Ovary (tissue), 7 donors: ENCODE measurements at regions not wholly inside any gene's neighbourhood (a gene's known extent, or its start where the extent isn't known, plus 50 kb on each side); places are given as distances from the start of the nearest gene placed in this dataset.

Experiments
- DNase-seq, 5 donors: peaks; one replicate each; pipeline ENCODE4 v3.0.0-alpha.2; 2019 to 2020
- H3K27ac ChIP-seq, 2 donors: fragments of 200-600 bp; one replicate each; pipeline versions ENCODE4 v1.5.1 to v1.8.0; 2019 to 2022
- H3K27me3 ChIP-seq: fragments of 200-600 bp; one replicate; pipeline ENCODE4 v1.8.0; 2022
- H3K36me3 ChIP-seq: fragments of 200-600 bp; sonication (generic); one replicate; pipeline ENCODE4 v1.5.1; 2019
- H3K4me1 ChIP-seq: one replicate; pipeline ENCODE4 v1.8.1; 2013; ENCODE audit warnings: mild to moderate bottlenecking, moderate library complexity; ENCODE audit not compliant: insufficient read depth
- H3K4me3 ChIP-seq: fragments of 200-600 bp; sonication (generic); one replicate; pipeline ENCODE4 v1.5.1; 2017
- H3K9me3 ChIP-seq, 2 donors: fragments of 200-600 bp in 1 of 2; sonication (generic) in 1 of 2; one replicate each; pipeline versions ENCODE4 v1.5.1 to v1.8.1; 2013 to 2019; ENCODE audit warnings: mild to moderate bottlenecking in 1 of 2, moderate library complexity in 1 of 2
- CTCF ChIP-seq, 3 donors: fragments of 450-650 bp in 2 of 3; fragments of 200-600 bp in 1 of 3; IDR thresholded peaks; one replicate each; pipeline versions ENCODE4 v1.5.1 to v1.8.0; 2016 to 2022; ENCODE audit warnings: antibody characterized with exemption in 3 of 3, mild to moderate bottlenecking in 1 of 3
- EP300 ChIP-seq: sonication (generic); formaldehyde crosslinking; IDR thresholded peaks from one replicate; pipeline ENCODE4 v1.6.1; 2017; ENCODE audit warnings: antibody characterized with exemption
- POLR2A ChIP-seq: fragments of 450-650 bp; IDR thresholded peaks from one replicate; pipeline ENCODE4 v1.6.1; 2017; ENCODE audit warnings: antibody characterized with exemption, mild to moderate bottlenecking, moderate library complexity
- WGBS, 3 donors: extraction: QIAGEN DNeasy Blood & Tissue Kit in 1 of 3; methylation state at CpG; one replicate each; pipeline versions ENCODE4 v1.1.5 to v1.1.7; 2013 to 2017; 5-methylcytosine and 5-hydroxymethylcytosine counted together
- intact Hi-C, 4 donors: fragments of 100-400 bp; cut with DNase I; formaldehyde crosslinking; loops; one replicate each; pipeline versions ENCODE4 v1.11.0 to v1.15.1; 2022 to 2023
- donor health status: DM: no; HTN: no; CAD: no; lungs with moderate emphysema.
- donor health status: DM: no; HTN: no; CAD: no.
- donor health status: Bipolar disorder and iron deficiency.
- donor health status: DM: no; HTN: no; CAD: no.
- donor health status: DM: yes; HTN: yes; CAD: no.

DNA sequence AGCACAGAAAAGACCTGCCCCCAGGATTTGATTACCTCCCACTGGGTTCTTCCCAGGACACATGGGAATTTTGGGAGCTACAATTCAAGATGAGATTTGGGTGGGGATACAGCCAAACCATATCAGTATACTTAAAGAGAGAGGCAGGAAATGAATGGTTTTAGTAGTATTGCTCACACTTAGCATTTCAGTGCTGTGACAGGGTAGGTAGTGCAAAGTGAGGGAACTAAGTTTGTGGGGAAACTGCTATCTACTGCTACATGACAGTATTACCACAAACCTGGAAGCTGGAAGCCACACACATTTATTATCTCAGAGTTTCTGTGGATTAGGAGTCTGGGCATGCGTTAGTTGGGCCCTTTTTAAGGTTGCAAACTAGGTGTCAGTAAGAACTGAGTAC is 450.7 kb downstream of the LPIN1 start:
- 97 to 100% (median 100%) methylated on average over 1 of the region's 1 CpG for WGBS, 3 donors

DNA sequence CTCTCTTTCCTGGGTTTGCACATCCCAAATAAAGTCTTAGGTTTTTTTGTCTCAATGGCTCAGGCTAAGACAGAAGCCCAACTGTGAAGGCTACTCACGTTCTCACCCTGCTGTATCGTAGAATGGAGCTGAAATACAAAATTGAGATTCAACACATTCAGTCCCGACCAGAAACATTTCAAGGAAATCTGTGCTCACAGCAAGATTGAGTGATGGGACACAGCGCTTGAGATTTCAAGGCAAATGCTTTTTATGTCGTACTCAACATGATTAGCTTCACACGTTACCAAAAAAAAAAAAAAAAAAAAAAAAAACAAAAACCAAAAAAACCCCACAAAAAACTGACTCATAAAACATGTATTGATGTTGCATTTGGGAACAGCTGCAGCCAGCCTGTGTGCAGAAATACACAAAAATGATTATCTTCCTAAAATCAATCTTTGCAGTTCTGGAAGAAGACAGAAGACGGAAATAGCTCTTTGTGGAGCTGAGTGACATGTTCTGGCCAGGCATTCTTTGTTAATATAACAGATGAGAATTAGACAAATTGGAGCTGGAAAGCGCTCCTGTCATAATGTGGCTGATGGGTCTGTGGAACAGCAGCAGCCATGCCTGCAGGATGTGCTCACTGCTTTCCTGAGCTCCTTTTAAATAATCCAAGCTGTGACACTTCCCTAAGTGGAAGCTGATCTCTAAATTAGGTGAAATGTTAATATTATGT is 453.2 kb downstream of the LPIN1 start:
- Histone ChIP-seq H3K9me3 (no peaks in the 10 kb centered on the region), H3K4me3 (no peak overlapping the region), H3K4me1 (peaks cover 8% of the 10 kb centered on the region), H3K27me3 (no peaks in the 10 kb centered on the region), H3K36me3 (no peaks in the 10 kb centered on the region), H3K27ac (no peak overlapping the region)
- no peak for DNase-seq
- intact Hi-C loops = no loop called here
- TF ChIP-seq POLR2A (no peak), EP300 (no peak), CTCF (IDR thresholded peaks at IDR 0.05) (no peak)
- 20 to 53% (median 35%) methylated on average over 8 of the region's 8 CpGs for WGBS, 3 donors

More for the DNA sequence above, 450.7 kb downstream of the LPIN1 start:
- peaks cover 3% of the 10 kb centered on the region for H3K4me1 ChIP-seq
- H3K27me3 ChIP-seq = no peaks in the 10 kb centered on the region
- H3K27ac ChIP-seq = no peak overlapping the region
- no peak overlapping the region for H3K4me3 ChIP-seq
- TF ChIP-seq CTCF (IDR thresholded peaks at IDR 0.05) (no peak), POLR2A (no peak), EP300 (no peak)
- DNase-seq = no peak
- no peaks in the 10 kb centered on the region for H3K36me3 ChIP-seq
- intact Hi-C loops = no loop called here
- no peaks in the 10 kb centered on the region for H3K9me3 ChIP-seq

DNA sequence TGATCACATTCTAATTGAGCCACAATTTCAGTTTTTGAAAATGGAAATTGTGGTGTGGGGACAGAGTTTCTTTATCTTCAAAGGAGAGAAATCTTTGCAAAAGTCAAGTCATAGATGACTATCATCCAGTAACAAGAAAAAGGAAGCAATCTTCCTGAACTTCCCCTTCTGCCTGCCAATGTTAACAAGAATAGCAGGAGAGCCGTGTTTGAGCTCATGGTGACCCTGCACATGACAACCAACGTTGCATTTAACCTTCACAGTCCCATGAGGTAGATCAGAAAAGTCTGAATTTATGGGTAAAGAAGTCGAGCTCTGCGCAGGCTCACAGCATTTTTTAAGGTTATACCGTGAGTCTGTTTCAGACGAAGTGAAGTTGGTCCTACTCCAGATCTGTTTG is 454.9 kb downstream of the LPIN1 start:
- TF ChIP-seq EP300 = no peak
- TF ChIP-seq POLR2A = no peak
- TF ChIP-seq CTCF (IDR thresholded peaks at IDR 0.05) = no peak
- no peaks in the 10 kb centered on the region for H3K27me3 ChIP-seq
- intact Hi-C loops = no loop called here
- H3K4me3 ChIP-seq = no peak overlapping the region
- no peaks in the 10 kb centered on the region for H3K9me3 ChIP-seq
- DNase-seq = no peak
- no peaks in the 10 kb centered on the region for H3K36me3 ChIP-seq
- no peak overlapping the region for H3K27ac ChIP-seq
- WGBS, 3 donors = 73 to 79% (median 79%) methylated on average over 6 of the region's 6 CpGs
- peaks cover 8% of the 10 kb centered on the region for H3K4me1 ChIP-seq

DNA sequence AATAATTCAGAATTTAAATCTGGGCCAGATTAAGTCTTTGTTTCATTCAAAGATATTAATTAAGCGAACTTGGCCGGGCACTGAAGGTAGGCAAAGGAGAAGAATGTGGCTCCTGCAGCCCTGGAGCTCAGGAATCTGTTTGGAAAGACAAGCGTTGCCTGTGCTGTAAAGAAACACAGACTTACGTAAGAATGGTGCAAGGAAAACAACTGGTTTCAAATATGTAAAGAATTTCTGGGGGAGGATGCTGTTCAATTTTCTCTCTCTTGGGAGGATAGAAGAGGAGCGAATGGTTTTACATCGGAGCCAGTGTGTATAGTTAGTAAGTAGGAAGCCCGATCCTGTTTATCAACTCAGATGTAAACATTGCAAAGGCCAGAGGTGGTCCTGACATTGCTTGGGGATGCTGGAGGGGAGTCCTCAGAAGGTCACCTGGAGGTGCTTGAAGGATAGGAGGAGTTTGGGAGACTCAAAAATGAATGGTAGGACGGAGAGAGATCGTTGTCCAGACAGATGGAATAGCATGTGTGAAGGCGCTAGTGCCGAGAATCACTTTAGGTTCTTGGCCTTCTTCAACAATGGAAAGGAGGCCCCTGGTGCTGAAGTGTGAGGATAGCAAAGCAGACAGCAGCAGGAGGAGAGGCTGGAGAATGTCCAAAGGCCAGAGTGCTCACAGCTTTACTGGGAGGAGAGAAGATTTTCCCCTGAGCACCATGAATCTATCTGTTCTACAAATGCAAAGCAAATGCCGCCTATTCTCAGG is 456.1 kb downstream of the LPIN1 start:
- peak; percentile 43 to 64 (median 56) for DNase-seq
- Histone ChIP-seq H3K27me3 (no peaks in the 10 kb centered on the region), H3K9me3 (no peaks in the 10 kb centered on the region), H3K36me3 (no peaks in the 10 kb centered on the region), H3K27ac (no peak overlapping the region), H3K4me1 (peaks cover 8% of the 10 kb centered on the region), H3K4me3 (no peak overlapping the region)
- TF ChIP-seq CTCF (IDR thresholded peaks at IDR 0.05) (no peak), EP300 (no peak), POLR2A (no peak)
- 11 to 23% (median 16%) methylated on average over 12 of the region's 12 CpGs for WGBS, 3 donors
- intact Hi-C loops = no loop called here
